Keratinocyte (primary cell): ENCODE measurements at regions not wholly inside any gene's neighbourhood (a gene's known extent, or its start where the extent isn't known, plus 50 kb on each side); places are given as distances from the start of the nearest gene placed in this dataset.

ENCODE experiments used
- DNase-seq: peaks from one replicate; pipeline ENCODE4 v3.0.0-alpha.2; 2011; ENCODE audit warnings: low read depth, missing footprints, low spot score
- FAIRE-seq: peaks from 2 replicates; lab custom pipeline; 2011; peaks lifted over from hg19 to GRCh38; lab: Jason Lieb, UNC
- H2AFZ ChIP-seq: 2 replicates; pipeline ENCODE4 v1.6.0; 2012; ENCODE audit warnings: low read length, control low read depth, inconsistent platforms; ENCODE audit not compliant: control insufficient read depth
- H3K27ac ChIP-seq: 2 replicates; pipeline ENCODE4 v1.5.1; 2011; ENCODE audit warnings: low read length; ENCODE audit not compliant: control insufficient read depth, insufficient read depth
- H3K27me3 ChIP-seq: 3 replicates; pipeline ENCODE4 v1.6.0; 2011; ENCODE audit warnings: low read length; ENCODE audit not compliant: control insufficient read depth, insufficient read depth; ENCODE audit errors: extremely low read depth
- H3K36me3 ChIP-seq, 2 experiments: 2 replicates in 1 of 2; 3 replicates in 1 of 2; pipeline ENCODE4 v1.5.1; 2011; ENCODE audit warnings: low read length in 2 of 2, mild to moderate bottlenecking in 1 of 2; ENCODE audit not compliant: control insufficient read depth in 2 of 2, insufficient read depth in 2 of 2; ENCODE audit errors: extremely low read depth in 1 of 2
- H3K4me1 ChIP-seq: 3 replicates; pipeline ENCODE4 v1.5.1; 2011; ENCODE audit warnings: low read length; ENCODE audit not compliant: control insufficient read depth, insufficient read depth; ENCODE audit errors: extremely low read depth
- H3K4me2 ChIP-seq: 3 replicates; pipeline ENCODE4 v1.6.0; 2011; ENCODE audit warnings: low read depth, low read length; ENCODE audit not compliant: control insufficient read depth, insufficient read depth; ENCODE audit errors: extremely low read depth
- H3K4me3 ChIP-seq, 3 experiments: fragments of 200-600 bp in 1 of 3; sonication (generic) in 1 of 3; 2 replicates in 2 of 3; 3 replicates in 1 of 3; pipeline ENCODE4 v1.5.1; 2011 to 2016; ENCODE audit warnings: low read length in 3 of 3, mild to moderate bottlenecking in 3 of 3, control low read depth in 2 of 3, inconsistent platforms in 1 of 3, low read depth in 1 of 3, mixed read lengths in 1 of 3, mixed run types in 1 of 3, moderate library complexity in 1 of 3; ENCODE audit not compliant: control insufficient read depth in 2 of 3, insufficient read depth in 2 of 3; ENCODE audit errors: extremely low read depth in 1 of 3
- H3K79me2 ChIP-seq: 2 replicates; pipeline ENCODE4 v1.6.0; 2012; ENCODE audit warnings: low read length; ENCODE audit not compliant: control insufficient read depth, insufficient read depth
- H3K9ac ChIP-seq: 3 replicates; pipeline ENCODE4 v1.6.0; 2011; ENCODE audit warnings: low read length; ENCODE audit not compliant: control insufficient read depth, insufficient read depth; ENCODE audit errors: extremely low read depth
- H3K9me1 ChIP-seq: 3 replicates; pipeline ENCODE4 v1.6.0; 2011; ENCODE audit warnings: low read length; ENCODE audit not compliant: control insufficient read depth, insufficient read depth; ENCODE audit errors: extremely low read depth
- H3K9me3 ChIP-seq: 2 replicates; pipeline ENCODE4 v1.5.1; 2012; ENCODE audit warnings: low read depth, low read length; ENCODE audit not compliant: control insufficient read depth
- H4K20me1 ChIP-seq: 3 replicates; pipeline ENCODE4 v1.6.0; 2011; ENCODE audit warnings: low read length; ENCODE audit not compliant: control insufficient read depth, insufficient read depth; ENCODE audit errors: extremely low read depth
- EZH2 ChIP-seq: IDR thresholded peaks from one replicate; pipeline ENCODE4 v1.6.1; 2012; ENCODE audit warnings: inconsistent platforms, mild to moderate bottlenecking, low read length, moderate library complexity
- dilution Hi-C: fragments of 300-500 bp; cut with MboI; formaldehyde crosslinking; loops from one replicate; pipeline ENCODE4 v1.7.0; 2020; ENCODE audit warnings: low sequenced_read_pairs; ENCODE audit not compliant: extremely low pct_ligation_motif_present
- TF ChIP-seq, protein P1 (sequence below), 3 experiments: IDR thresholded peaks in 1 of 3; conservative IDR thresholded peaks in 1 of 3; optimal IDR thresholded peaks in 1 of 3; 2 replicates in 2 of 3; 3 replicates in 1 of 3; pipeline versions ENCODE3 to v1.5.1; 2011; ENCODE audit warnings: low read length in 3 of 3, mild to moderate bottlenecking in 3 of 3, moderate library complexity in 2 of 3, control low read depth in 1 of 3, inconsistent platforms in 1 of 3; ENCODE audit not compliant: insufficient read depth in 2 of 3; ENCODE audit errors: extremely low read depth in 1 of 3

DNA sequence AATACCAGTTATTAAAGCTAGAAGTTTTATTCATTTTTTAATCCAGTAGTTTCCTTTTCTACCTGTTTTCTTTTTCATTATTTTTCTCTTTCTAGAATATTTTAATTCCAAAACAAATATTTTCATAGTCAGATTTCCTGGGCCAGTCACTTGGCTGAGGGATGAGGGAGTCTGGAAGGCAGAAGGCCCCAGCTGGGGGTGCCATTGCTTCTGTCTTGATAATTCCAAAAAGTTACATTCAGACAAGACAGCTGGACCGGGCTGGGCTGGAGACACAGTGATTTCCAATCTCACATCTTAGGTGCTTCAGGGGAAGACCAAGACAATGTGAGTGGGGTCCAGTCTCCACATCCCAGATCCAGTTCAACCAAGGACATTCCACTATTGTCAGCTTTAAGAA, 263.5 kb downstream of the TMA16 start:
- no peaks in the 10 kb centered on the region for H3K9me3 ChIP-seq
- H3K4me3 ChIP-seq = no peak overlapping the region
- no peaks in the 10 kb centered on the region for H3K36me3 ChIP-seq
- H3K4me2 ChIP-seq = no peak overlapping the region
- no peaks in the 10 kb centered on the region for H3K27me3 ChIP-seq
- H3K4me1 ChIP-seq = no peaks in the 10 kb centered on the region
- H4K20me1 ChIP-seq = no peaks in the 10 kb centered on the region
- no peaks in the 10 kb centered on the region for H3K9me1 ChIP-seq
- TF ChIP-seq, protein P1, sequence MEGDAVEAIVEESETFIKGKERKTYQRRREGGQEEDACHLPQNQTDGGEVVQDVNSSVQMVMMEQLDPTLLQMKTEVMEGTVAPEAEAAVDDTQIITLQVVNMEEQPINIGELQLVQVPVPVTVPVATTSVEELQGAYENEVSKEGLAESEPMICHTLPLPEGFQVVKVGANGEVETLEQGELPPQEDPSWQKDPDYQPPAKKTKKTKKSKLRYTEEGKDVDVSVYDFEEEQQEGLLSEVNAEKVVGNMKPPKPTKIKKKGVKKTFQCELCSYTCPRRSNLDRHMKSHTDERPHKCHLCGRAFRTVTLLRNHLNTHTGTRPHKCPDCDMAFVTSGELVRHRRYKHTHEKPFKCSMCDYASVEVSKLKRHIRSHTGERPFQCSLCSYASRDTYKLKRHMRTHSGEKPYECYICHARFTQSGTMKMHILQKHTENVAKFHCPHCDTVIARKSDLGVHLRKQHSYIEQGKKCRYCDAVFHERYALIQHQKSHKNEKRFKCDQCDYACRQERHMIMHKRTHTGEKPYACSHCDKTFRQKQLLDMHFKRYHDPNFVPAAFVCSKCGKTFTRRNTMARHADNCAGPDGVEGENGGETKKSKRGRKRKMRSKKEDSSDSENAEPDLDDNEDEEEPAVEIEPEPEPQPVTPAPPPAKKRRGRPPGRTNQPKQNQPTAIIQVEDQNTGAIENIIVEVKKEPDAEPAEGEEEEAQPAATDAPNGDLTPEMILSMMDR (optimal IDR thresholded peaks at IDR 0.05 in 1 of 3, IDR thresholded peaks at IDR 0.05 in 1 of 3, conservative IDR thresholded peaks at IDR 0.05 in 1 of 3; ENCODE audit: extremely low read depth in 1 of 3, insufficient read depth in 2 of 3, low read length in 3 of 3) = peak in 1 of 3 experiments; percentile 6
- TF ChIP-seq EZH2 = no peak
- no peak overlapping the region for H2AFZ ChIP-seq
- no peak for FAIRE-seq
- dilution Hi-C loops = loop anchor here (25.0 kb wide), 1 partner anchor 196 kb away; no protein-coding TSS in a partner anchor
- no peak overlapping the region for H3K27ac ChIP-seq
- no peak overlapping the region for H3K9ac ChIP-seq
- no peak for DNase-seq
- no peaks in the 10 kb centered on the region for H3K79me2 ChIP-seq

DNA sequence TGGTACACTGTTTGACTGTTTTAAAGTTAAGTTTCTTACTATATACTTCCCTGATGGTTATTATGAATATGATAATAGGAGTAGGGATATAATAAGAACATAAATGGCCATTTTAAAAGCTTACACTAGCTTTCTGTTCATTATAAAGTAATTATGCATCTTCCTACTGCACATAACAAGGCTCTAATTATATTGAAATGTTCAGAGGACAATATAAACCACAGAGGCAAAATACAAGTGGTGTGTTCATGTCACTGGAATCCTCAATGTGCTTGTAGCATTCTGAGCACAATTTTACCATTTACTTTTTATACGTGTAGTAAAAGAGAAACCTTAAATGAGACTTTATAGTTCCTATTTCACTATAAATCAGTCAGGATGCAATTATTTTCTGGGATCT, 268.3 kb downstream of the TMA16 start:
- no peak for TF ChIP-seq EZH2
- TF ChIP-seq, protein P1 (optimal IDR thresholded peaks at IDR 0.05 in 1 of 3, IDR thresholded peaks at IDR 0.05 in 1 of 3, conservative IDR thresholded peaks at IDR 0.05 in 1 of 3; ENCODE audit: extremely low read depth in 1 of 3, insufficient read depth in 2 of 3, low read length in 3 of 3) = no peak
- Histone ChIP-seq H3K4me3 (no peak overlapping the region), H3K4me2 (no peak overlapping the region), H3K36me3 (no peaks in the 10 kb centered on the region), H3K4me1 (no peaks in the 10 kb centered on the region), H3K9me1 (no peaks in the 10 kb centered on the region), H4K20me1 (no peaks in the 10 kb centered on the region), H3K27ac (no peak overlapping the region), H3K27me3 (no peaks in the 10 kb centered on the region), H2AFZ (no peak overlapping the region), H3K79me2 (no peaks in the 10 kb centered on the region), H3K9me3 (no peaks in the 10 kb centered on the region), H3K9ac (no peak overlapping the region)
- DNase-seq (no peak), FAIRE-seq (no peak)
- dilution Hi-C loops = loop anchor here (25.0 kb wide), 1 partner anchor 200 kb away; no protein-coding TSS in a partner anchor
